ENCODE measurements at regions not wholly inside any gene's neighbourhood (a gene's known extent, or its start where the extent isn't known, plus 50 kb on each side); places are given as distances from the start of the nearest gene placed in this dataset.

- H3K4me3 ChIP-seq (ENCODE audit: low read depth, low read length) = no peak overlapping the region
- no peak for DNase-seq (ENCODE audit: low read depth, low spot score)
- in situ Hi-C loops (cut with HindIII; ENCODE audit: low sequenced_read_pairs) = no loop called here
- TF ChIP-seq CTCF (IDR thresholded peaks at IDR 0.05; ENCODE audit: low read depth, low read length) = no peak
Measured at GRCh38 chr9:11915699-11916098, 777.5 kb upstream of the TYRP1 start.

GRCh38 chr9:11928871-11929321 is 764.3 kb upstream of the TYRP1 start:
- TF ChIP-seq CTCF (IDR thresholded peaks at IDR 0.05; ENCODE audit: low read depth, low read length) = no peak
- in situ Hi-C loops (cut with HindIII; ENCODE audit: low sequenced_read_pairs) = no loop called here
- no peak overlapping the region for H3K4me3 ChIP-seq (ENCODE audit: low read depth, low read length)
- no peak for DNase-seq (ENCODE audit: low read depth, low spot score)

GRCh38 chr9:11931109-11931508 is 762.1 kb upstream of the TYRP1 start:
- TF ChIP-seq CTCF (IDR thresholded peaks at IDR 0.05; ENCODE audit: low read depth, low read length) = no peak
- no peak overlapping the region for H3K4me3 ChIP-seq (ENCODE audit: low read depth, low read length)
- in situ Hi-C loops (cut with HindIII; ENCODE audit: low sequenced_read_pairs) = no loop called here
- peak; percentile 9 for DNase-seq (ENCODE audit: low read depth, low spot score)

GRCh38 chr9:11931751-11932150 is 761.4 kb upstream of the TYRP1 start:
- no peak for TF ChIP-seq CTCF (IDR thresholded peaks at IDR 0.05; ENCODE audit: low read depth, low read length)
- peak; percentile 3 for DNase-seq (ENCODE audit: low read depth, low spot score)
- in situ Hi-C loops (cut with HindIII; ENCODE audit: low sequenced_read_pairs) = no loop called here
- no peak overlapping the region for H3K4me3 ChIP-seq (ENCODE audit: low read depth, low read length)

GRCh38 chr9:11933926-11934325 is 759.3 kb upstream of the TYRP1 start:
- in situ Hi-C loops (cut with HindIII; ENCODE audit: low sequenced_read_pairs) = no loop called here
- TF ChIP-seq CTCF (IDR thresholded peaks at IDR 0.05; ENCODE audit: low read depth, low read length) = no peak
- peak; percentile 84 for DNase-seq (ENCODE audit: low read depth, low spot score)
- H3K4me3 ChIP-seq (ENCODE audit: low read depth, low read length) = no peak overlapping the region

GRCh38 chr9:11946531-11946930 is 746.7 kb upstream of the TYRP1 start:
- in situ Hi-C loops (cut with HindIII; ENCODE audit: low sequenced_read_pairs) = no loop called here
- DNase-seq (ENCODE audit: low read depth, low spot score) = peak; percentile 38
- no peak for TF ChIP-seq CTCF (IDR thresholded peaks at IDR 0.05; ENCODE audit: low read depth, low read length)
- H3K4me3 ChIP-seq (ENCODE audit: low read depth, low read length) = no peak overlapping the region

- in situ Hi-C loops (cut with HindIII; ENCODE audit: low sequenced_read_pairs) = no loop called here
- DNase-seq (ENCODE audit: low read depth, low spot score) = no peak
- no peak overlapping the region for H3K4me3 ChIP-seq (ENCODE audit: low read depth, low read length)
- no peak for TF ChIP-seq CTCF (IDR thresholded peaks at IDR 0.05; ENCODE audit: low read depth, low read length)
Measured at GRCh38 chr9:11962327-11962726, 730.9 kb upstream of the TYRP1 start.

All from astrocyte of the spinal cord (primary cell).